HPDE6-E6E7 (cell line): ENCODE measurements at regions not wholly inside any gene's neighbourhood (a gene's known extent, or its start where the extent isn't known, plus 50 kb on each side); places are given as distances from the start of the nearest gene placed in this dataset.

Experiments
- DNase-seq: peaks from one replicate; pipeline ENCODE4 v3.0.0; 2011; ENCODE audit warnings: missing footprints; ENCODE audit errors: extremely low spot score

DNA sequence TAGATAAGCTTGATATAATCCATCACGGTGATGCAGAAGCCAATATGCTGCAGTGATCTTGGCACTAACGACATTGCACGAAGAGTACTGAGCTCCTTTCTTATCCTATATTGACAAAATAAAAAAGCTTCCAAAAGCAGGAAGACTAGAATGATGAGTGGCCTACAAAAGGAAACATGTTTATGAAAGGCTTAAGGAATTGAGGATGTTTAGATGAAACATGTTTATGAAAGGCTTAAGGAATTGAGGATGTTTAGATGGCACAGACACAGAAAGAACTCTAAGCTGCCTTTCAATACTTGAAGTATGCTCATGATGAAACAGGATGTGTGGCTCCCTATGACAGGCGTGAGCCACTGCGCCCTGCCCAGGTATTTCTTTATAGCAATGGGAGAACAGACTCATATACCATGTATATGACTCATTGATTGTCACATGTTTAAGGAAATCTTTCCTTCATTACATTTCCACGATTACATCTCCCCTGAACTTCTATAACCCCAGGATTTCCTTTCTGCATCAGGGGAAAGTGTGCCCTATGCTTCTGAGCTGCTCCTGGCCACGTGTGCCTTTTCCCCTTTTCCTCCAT, 690.8 kb upstream of the ARGLU1 start:
- peak; percentile 42 for DNase-seq

DNA sequence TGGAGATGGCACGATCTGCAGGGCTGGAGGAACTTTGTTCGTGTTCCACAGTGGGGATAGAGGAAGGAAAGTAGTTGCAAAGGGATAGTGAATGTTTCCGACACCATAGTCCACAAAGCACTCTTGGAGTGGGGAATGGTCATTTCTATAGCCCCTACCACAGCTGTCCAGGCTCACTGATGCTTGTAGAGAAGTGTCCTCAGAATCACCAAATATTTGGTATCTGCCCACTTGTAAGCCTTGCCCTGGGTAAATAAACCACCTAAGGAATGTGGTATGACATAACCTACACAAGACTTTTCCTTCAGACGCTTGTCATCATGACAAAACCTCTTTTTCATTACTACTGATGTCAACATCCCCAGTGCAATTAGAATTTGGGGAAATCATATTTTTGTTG, 686.5 kb upstream of the ARGLU1 start:
- no peak for DNase-seq

DNA sequence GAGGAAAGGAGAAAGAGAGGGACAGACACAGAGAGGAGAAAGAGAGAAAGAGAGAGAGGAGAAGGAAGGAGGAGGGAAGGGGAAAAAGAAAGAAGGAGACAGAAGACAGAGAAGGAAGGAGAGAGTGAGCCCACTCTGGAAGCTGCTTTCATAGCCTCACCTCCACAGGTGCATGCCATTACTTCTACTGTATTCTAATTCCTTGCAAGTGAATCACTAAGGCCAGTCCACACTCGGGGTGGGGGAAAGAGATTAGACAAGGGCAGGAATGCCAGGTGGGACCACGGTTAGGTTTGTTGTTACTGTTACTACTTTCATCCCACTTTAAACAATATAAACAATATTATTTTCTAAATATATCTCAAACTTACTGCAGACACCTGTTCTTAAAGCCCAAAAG, 684.5 kb upstream of the ARGLU1 start:
- peak; percentile 14 for DNase-seq

DNA sequence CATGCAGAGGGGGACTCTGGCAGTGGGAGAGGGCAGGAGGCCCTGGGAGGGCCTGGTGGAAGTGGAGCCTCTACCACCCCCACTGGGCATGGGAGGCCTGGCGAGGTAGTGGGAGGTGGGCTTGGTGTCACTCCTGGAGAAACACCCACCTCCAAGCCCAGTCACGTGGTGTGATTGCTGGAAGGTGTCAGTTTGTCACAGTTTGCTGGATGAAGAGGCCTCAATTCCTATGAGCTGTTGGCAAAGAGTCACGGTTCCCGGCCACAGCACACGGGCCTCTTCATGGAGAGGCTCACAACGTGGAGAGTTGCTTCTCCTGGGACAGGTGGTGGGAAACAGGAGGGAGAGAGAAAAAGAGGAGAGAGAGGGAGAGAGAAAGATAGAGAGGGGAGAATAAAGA, 684.1 kb upstream of the ARGLU1 start:
- no peak for DNase-seq

DNA sequence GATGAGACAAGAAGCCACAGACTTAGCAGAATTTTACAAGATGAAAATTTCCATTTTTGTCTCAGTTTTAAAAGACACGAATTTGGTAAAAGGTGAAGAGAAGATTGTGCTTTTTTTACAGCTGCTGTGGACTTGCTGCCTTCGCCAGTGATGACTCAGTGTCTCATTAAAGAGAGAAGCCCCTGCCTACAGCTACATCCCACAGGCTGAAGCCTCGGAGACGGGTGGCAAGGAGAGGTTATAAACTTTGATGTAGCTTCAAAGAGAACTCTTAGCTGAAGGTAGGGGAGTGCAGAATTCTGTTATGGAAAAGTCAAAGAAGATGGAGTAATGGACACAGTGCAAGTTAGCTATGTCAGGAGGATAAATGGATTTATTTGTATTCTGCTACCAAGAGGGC, 683.4 kb upstream of the ARGLU1 start:
- no peak for DNase-seq

DNA sequence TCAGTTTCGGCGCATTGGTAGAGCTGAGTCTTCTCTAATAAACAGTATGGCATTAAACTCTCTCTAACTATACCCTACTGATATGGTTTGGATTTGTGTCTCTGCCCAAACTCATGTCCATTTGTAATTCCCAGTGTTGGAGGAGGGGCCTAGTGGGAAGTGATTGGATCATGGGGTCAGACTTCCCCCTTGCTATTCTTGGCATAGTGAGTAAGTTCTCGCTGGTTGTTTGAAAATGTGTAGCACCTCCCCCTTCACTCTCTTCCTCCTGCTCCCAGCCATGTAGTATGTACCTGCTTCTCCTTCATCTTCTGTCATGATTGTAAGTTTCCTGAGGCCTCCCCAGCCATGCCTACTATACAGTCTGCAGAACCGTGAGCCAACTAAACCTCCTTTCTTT, 682.7 kb upstream of the ARGLU1 start:
- no peak for DNase-seq

DNA sequence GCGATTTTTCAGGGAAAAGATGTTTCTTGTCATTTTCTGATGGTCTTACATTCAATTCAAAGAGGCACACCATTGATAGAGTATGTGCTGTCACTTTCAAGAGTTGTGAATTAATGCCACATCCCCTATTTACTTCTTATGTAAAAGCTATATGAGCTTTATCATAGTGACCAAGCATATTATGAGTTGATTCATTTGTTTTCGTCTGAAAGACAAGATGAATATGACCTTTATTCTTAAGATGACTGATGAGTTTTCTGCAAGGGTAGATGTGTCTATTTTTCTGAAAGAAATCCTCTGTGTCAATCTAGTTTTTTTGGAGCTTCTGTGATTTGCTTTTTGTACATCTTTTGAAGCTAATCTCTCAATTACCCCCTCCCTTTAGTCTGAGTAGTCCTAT, 676.3 kb upstream of the ARGLU1 start:
- DNase-seq, result no peak

DNA sequence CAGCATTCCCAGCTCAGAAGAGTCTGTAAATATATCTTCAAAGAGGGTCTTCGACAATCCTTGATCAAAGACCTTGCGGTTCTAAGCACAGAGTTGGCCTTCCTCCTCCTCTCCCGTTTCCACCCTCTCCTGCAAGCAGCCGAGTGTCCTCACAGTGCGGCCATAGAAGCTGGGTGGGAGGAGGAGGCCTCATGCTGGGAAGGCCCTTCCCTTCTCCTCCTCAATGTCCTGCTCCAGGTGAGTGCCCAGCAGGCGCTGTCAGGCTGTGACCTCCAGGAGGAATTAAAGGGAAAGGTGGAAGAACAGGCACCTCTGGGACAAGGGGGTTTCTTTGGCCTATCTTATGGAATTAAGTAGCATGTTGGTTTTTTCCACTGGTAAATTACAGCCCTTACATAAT, 674.2 kb upstream of the ARGLU1 start:
- no peak for DNase-seq

DNA sequence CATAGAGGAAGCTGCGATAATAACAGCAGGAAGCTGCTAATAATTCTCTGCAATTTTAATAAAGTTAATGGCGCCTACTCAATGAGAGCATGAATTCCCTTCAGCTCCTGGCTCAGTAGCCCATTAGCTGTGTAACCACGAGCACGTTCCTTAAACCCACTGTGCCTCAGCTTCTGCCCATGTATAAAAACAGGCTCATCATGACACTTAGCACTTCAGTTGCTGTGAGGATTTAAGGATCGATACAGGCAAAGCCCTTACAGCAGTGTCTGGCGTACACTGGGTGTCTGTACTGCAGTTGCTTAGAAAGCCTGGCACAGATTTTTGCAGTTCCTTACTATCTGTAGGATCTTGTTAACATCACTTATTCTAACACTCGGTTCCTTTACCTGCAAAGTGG, 673.4 kb upstream of the ARGLU1 start:
- no peak for DNase-seq

DNA sequence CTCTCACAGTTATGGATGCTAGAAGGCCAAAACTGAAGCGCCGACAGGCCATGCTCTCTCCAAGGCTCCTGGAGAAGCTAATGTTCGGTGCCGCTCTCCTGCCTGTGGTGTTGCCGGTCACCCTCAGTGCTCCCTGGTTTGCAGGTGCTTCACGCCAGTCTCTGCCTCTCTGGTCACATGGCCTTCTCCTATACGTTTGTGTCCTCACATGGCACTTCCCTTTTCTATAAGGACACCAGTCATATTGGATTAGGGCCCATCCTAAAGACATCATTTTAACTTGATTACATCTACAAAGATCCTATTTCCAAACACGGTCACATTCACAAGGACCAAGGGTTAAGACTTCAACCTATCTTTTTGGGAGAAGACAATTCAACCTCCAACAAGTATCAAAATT, 671.3 kb upstream of the ARGLU1 start:
- no peak for DNase-seq

DNA sequence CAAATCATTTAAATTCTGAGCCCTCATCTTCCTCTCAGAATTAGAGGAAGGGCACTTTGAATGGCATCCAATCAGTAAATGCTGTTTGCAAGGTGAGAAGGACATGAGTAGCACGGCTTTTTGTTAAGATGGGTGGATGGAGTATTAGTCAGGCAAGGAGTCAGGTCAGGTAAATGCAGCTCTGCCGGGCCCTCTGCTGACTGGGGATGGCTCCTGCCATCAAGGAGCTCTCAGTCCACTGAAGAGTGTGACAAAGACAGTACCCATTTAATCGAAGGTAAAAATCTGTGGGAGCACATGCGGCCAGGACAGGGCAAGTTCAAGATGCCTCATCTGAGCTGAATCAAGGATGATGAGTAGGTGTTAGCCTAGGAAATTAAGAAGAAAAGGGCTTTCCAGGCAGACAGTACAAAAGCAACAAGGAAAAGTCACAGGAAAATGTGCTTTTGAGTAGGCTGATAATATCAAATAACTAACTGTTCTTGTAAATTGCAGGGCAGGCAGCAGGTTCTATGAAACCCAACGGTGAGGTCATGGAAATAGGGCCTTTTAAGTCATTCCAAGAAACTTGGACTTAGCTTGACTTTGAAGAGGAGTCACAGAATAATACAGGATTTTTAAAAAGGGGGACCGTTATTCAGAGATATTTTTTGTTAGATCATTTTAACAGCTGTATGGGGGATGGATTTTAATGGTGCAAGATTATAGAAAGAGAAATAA, 670.5 kb upstream of the ARGLU1 start:
- DNase-seq, result no peak

DNA sequence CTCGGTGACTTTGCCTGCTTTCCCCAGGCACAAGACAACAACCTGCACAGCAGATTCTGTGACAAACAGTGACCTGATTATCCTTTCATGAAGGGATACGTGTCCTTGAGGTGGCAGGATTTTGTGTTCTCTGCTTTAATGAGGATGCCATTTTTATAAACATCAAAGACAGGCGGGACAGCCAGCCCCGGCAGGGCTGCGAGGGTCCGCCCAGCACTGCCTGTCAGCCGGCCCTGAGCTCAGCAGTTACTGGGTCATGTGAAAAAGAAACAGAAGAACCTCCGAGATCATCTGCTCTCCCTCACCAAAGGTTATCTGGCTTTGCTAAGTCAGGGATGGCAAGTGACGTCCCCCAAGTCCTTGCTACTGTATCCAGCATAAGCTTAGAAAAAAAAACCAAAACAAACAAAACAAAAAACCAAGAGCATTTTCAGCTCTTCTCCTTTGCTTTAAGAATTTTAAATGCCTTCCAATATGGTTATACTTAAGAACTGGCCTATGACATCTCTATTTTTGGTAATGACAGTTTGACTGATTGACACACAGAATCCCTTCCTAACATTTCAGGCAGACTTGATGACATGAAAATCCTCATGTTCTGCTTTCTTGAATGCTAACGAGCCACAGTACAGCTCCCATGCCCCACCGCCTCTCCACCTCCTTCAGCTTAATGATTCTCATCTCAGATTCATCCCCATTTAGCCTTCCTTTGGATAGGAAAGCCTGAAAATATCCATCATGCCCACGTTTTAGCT, 666.6 kb upstream of the ARGLU1 start:
- no peak for DNase-seq

DNA sequence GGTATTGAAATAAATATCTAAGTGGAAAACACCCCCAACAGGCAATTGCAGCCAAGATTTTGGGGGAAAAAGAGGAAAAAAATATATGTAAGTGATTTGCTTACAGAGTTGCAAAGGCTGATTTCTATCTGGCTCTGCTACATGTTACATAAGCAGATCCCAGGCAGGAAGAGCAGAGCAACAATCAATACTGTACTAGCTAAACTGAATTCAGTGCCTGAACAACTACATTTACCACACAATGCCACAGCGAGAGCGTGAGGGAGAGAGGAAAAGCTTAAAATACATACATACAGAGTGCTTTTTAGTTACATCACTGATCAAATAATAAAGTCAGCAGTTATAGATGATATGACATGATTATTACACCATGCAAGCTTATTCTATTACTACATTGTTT, 665.6 kb upstream of the ARGLU1 start:
- no peak for DNase-seq

DNA sequence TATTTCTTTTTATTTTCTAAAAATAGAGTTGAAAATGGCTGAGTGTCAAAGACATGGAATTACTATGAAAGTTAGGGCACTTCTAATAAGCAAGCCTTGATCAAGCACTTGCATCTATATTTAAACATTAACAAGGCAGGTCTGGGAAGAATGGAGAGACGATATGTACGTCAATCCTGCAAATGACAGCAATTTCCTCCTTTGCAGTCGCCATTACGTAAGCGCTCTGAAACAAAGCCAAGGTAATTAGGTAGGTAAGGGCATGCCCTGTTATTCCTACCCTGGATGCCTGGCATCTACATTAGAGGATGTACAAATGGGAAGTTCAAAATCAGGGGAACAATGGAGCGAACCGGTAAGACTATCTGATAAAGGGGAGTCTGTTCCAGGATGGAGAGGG, 664.0 kb upstream of the ARGLU1 start:
- DNase-seq, result no peak

DNA sequence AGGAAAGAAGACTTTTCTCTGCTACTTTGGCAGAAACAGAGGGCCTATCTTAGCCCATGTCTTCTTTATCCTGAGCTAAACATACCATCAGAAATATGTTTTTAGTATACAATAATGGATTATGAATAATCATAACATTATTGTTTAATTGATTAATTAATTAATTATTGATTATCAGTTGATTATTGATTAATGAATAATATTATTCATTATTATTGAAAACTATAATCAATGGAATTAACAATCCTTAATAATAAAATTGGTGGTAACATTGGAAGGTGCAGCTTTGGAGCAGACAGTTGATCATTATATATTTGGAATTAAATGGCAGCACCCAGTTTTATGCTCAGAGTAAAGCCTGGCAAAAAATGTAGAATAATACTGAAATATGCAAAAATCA, 655.9 kb upstream of the ARGLU1 start:
- DNase-seq, result no peak

DNA sequence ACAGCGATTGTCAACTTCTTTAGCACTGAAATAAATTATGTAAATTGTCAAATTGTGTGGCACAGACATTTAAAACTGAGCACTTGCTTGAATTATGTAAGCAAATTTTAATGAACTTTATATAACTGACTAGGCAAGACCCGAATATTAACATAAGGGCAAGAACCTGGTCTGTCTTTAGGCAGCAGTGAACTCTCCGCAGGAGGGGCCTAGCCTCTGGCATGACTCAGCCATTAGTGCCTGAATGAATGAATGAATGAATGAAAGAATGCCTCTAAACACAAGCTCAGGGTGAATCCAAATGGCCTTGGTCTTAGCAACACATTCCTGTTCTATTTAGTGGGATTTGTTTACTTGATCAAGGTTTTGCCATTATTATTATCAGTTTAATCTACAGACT, 654.7 kb upstream of the ARGLU1 start:
- DNase-seq, result no peak

DNA sequence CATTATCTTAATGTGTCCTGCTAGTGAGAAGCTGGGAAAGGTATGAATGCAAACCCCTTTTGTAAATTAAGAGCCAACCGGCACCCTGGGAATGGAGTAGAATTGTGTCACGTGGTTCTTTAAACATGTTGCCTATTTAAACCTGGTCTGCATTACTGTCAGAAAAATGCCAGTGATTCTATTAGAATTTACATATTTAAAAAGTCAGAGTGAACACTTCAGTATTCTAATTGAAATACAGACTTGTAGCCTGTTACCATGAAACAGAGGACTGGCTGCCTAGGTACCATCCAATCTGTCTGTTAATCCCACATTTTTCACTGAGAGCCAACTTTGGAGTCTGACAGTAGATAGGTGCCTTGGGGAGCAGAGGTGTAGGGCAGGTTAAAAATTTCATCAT, 652.3 kb upstream of the ARGLU1 start:
- DNase-seq, result no peak

DNA sequence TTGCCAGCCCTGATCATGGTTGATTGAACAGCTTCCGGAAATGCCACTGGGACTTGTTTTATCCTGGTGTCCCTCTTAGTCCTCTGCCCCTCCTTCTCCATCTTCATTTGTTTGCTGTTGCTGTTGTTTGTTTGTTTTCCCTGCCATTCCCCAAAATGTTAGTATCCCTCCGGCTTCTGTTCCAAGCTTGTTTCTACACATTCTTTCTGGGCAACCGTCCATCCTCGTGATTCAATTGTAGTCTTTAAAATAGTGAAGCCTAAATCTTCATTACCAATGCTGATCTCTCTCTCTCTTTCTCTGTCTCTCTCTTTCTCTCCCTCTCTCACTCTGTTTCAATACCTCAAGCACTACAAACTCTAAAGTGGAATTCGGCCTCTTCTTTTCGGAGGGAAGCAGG, 649.3 kb upstream of the ARGLU1 start:
- DNase-seq, result no peak

DNA sequence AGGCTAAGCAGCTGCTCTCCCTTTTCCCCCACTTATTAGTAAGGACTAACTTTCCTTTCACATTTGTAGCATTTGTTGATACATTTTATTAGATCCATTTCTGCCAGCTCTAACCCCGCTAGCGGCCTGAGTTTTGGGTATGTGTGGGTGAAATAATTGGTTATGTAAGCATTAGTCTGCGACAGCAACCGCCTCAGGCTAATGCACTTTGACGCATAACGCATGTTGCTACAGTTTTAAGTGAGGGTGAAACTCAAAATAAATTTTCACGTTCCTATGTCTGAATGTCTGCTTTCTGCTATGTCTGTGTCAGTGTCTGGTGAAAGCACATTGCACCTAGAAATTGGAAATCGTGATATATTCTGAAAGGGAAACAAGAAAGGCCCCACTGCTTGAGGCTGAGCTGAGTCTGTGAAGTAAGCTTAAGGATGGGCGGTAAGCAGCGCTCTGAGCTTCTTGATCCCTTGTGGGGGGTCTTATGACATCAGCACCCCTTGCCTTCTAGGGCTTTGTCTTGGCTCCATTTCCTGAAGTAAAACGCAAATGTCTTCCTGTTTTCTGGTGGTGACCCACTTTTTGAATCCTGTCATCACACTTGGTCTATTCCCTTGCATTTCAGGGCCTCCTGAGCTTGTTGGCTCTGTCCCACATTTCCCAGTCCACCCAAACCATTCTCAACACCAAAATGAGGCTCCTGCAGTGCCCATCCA, 648.3 kb upstream of the ARGLU1 start:
- no peak for DNase-seq

DNA sequence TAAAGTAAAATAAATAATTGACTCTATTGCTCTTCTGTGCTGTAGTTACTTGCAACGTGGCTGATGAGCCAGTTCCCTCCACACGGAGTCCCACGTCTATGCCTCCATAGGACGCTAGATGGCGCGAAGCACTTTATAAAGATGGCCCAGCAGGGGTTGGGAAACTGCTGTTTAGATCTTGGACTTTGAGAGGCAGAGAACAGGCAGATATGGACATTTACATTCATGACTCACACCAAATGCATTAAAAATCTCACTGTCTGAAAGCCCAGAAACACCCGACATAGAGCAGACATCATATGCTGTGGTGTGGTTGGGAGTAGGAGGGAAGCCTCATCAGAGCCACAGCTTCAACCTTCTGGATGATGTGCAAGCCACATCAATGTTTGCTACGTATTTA, 643.1 kb upstream of the ARGLU1 start:
- DNase-seq, result peak; percentile 66

DNA sequence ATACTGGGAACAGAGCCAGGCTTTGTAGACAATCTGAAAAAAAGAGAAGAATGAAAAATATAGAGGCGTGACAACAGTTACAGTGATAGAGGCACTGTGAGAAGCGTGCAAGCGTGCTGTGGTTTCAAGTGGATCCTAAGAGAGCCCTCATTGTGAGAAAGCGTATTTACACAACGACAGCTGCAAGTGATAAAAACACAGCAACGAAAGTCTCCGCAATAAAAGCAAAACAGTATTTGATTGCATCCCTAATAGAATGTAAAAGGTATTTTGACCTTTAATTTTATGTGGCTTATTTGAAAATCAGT, 642.7 kb upstream of the ARGLU1 start:
- DNase-seq, result no peak

DNA sequence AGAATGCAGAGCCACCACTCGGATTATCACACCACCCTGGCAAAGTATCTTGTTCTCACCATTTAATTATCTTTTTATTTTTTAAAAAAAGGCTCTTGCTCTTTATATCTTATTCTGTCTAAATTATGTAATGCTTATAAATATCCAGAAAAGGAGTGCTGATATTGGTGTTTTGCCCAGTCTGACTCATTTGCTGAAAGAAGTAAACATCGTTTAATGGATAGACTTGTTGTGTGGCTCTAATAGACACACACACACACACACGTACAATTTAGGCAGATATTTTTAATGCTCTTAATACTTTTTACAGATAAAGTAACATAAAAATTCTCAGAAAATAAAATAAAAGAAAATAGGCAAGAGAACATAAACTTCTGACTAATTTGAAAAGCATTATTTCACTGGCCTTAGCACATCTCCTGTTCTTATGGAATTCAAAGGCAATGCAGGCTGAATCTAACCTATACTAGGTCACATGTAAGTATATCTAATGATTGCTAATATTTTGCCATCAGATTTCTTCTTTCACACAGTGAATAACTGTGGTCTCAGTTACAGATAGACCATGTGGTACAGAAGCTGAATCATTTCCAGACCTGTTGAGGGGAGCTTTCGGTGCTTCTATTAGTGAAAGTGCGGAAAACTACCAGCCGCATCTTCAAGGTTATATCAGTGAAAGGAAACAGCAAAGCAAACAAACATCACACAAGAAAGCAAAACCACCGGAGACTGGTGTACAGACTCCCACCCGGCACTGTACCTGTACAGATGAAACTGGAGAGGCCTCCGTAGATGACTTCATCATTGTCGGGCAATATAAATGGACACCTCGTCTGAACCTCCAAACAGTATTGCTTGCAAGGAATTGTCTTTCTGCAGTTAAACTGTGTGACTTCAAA, 642.1 kb upstream of the ARGLU1 start:
- DNase-seq, result no peak
